ENCODE measurements at regions not wholly inside any gene's neighbourhood (a gene's known extent, or its start where the extent isn't known, plus 50 kb on each side); places are given as distances from the start of the nearest gene placed in this dataset.
A peak's percentile ranks its signal among the peaks of the same experiment; 100 is the strongest.

DNA sequence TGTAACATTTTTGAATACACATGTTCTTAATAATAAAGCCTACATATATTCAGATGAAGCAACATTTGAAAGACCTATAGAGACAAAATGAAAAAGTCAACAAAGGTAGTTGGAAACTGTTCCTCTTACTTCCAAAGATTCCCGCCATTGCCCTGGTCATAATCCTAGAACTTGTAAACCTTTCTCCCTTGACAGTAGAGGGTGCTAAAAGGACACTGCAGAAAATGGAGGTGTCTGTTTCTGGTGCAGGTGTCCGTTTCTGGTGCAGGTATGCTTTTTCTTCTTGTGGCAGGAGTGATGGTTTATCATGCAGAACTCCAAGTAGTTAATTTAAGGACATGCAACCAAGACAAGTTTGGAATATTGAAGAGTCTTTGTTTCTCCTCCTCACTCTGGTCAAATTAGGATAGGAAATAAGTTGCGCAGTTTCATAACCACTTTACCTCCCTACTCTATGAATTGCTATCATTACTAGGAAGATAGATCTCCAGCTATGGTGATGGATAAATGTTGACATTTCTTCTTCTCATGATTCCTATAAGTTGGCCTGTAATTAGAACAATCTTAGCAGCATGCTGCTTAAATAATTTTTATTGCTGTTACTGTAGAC lies 56.0 kb upstream of the FAM174A start:
- Histone ChIP-seq H3K27ac (ENCODE audit: low read depth in 1 of 2, low read length in 1 of 2) (no peak overlapping the region), H3K9ac (ENCODE audit: insufficient read depth in 1 of 2, low read length in 2 of 2) (no peak overlapping the region), H3K4me3 (no peak overlapping the region), H3K9me3 (ENCODE audit: control insufficient read depth in 4 of 4, insufficient read depth in 3 of 4, low read length in 3 of 4) (no peaks in the 10 kb centered on the region), H3K4me1 (ENCODE audit: control insufficient read depth in 5 of 5, insufficient read depth in 5 of 5, low read length in 5 of 5) (no peaks in the 10 kb centered on the region), H3K27me3 (ENCODE audit: control insufficient read depth in 3 of 3, insufficient read depth in 3 of 3, low read length in 2 of 3) (no peaks in the 10 kb centered on the region), H3K36me3 (ENCODE audit: control insufficient read depth in 4 of 4, insufficient read depth in 4 of 4, low read length in 4 of 4) (no peaks in the 10 kb centered on the region)
- ATAC-seq (ENCODE audit: insufficient read depth, low FRiP score): no peak
- WGBS, 2 donors: 65 to 79% methylated on average over 3 of the region's 3 CpGs
- peak; percentile 8 for TF ChIP-seq CTCF (IDR thresholded peaks at IDR 0.05; ENCODE audit: control extremely low read depth, extremely low read depth)
- DNase-seq: no peak

- TF ChIP-seq CTCF (IDR thresholded peaks at IDR 0.05; ENCODE audit: control extremely low read depth, extremely low read depth): no peak
- ATAC-seq (ENCODE audit: insufficient read depth, low FRiP score): no peak
- Histone ChIP-seq H3K27me3 (ENCODE audit: control insufficient read depth in 3 of 3, insufficient read depth in 3 of 3, low read length in 2 of 3) (no peaks in the 10 kb centered on the region), H3K4me3 (no peak overlapping the region), H3K4me1 (ENCODE audit: control insufficient read depth in 5 of 5, insufficient read depth in 5 of 5, low read length in 5 of 5) (no peaks in the 10 kb centered on the region), H3K9me3 (ENCODE audit: control insufficient read depth in 4 of 4, insufficient read depth in 3 of 4, low read length in 3 of 4) (no peaks in the 10 kb centered on the region), H3K36me3 (ENCODE audit: control insufficient read depth in 4 of 4, insufficient read depth in 4 of 4, low read length in 4 of 4) (no peaks in the 10 kb centered on the region), H3K9ac (ENCODE audit: insufficient read depth in 1 of 2, low read length in 2 of 2) (no peak overlapping the region), H3K27ac (ENCODE audit: low read depth in 1 of 2, low read length in 1 of 2) (no peak overlapping the region)
- 79 to 88% methylated on average over 2 of the region's 2 CpGs for WGBS, 2 donors
- no peak for DNase-seq
Measured at GRCh38 chr5:100472091-100472490, 63.1 kb upstream of the FAM174A start.

DNA sequence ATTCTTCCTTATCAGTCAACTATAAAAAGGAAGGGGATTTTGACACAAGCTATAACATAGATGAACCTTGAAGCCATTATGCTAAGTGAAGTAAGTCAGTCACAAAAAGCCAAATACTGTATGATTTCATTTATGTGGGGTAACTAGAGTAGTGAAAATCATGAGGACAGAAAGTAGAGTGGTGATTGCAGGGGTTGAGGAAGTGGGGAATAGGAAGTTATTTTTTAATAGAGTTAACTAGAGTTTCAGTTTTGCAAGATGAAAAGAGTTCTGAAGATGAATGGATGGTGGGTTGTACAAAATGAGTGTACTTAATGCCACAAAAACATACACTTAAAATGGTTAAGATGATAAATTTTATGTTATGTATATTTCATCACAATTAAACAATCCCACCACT lies 65.4 kb upstream of the FAM174A start:
- no peak overlapping the region for H3K9ac ChIP-seq (ENCODE audit: insufficient read depth in 1 of 2, low read length in 2 of 2)
- H3K4me3 ChIP-seq: no peak overlapping the region
- no peak for DNase-seq
- H3K36me3 ChIP-seq (ENCODE audit: control insufficient read depth in 4 of 4, insufficient read depth in 4 of 4, low read length in 4 of 4): no peaks in the 10 kb centered on the region
- peaks cover 0 to 3% (median 0%) of the 10 kb centered on the region in 4 donors for H3K9me3 ChIP-seq (ENCODE audit: control insufficient read depth in 4 of 4, insufficient read depth in 3 of 4, low read length in 3 of 4)
- no peak overlapping the region for H3K27ac ChIP-seq (ENCODE audit: low read depth in 1 of 2, low read length in 1 of 2)
- no peak for TF ChIP-seq CTCF (IDR thresholded peaks at IDR 0.05; ENCODE audit: control extremely low read depth, extremely low read depth)
- H3K27me3 ChIP-seq (ENCODE audit: control insufficient read depth in 3 of 3, insufficient read depth in 3 of 3, low read length in 2 of 3): no peaks in the 10 kb centered on the region
- no peaks in the 10 kb centered on the region for H3K4me1 ChIP-seq (ENCODE audit: control insufficient read depth in 5 of 5, insufficient read depth in 5 of 5, low read length in 5 of 5)
- ATAC-seq (ENCODE audit: insufficient read depth, low FRiP score): no peak

- Histone ChIP-seq H3K9me3 (ENCODE audit: control insufficient read depth in 4 of 4, insufficient read depth in 3 of 4, low read length in 3 of 4) (peaks cover 0 to 3% (median 0%) of the 10 kb centered on the region in 4 donors), H3K4me1 (ENCODE audit: control insufficient read depth in 5 of 5, insufficient read depth in 5 of 5, low read length in 5 of 5) (no peaks in the 10 kb centered on the region), H3K9ac (ENCODE audit: insufficient read depth in 1 of 2, low read length in 2 of 2) (no peak overlapping the region), H3K4me3 (no peak overlapping the region), H3K27me3 (ENCODE audit: control insufficient read depth in 3 of 3, insufficient read depth in 3 of 3, low read length in 2 of 3) (no peaks in the 10 kb centered on the region), H3K36me3 (ENCODE audit: control insufficient read depth in 4 of 4, insufficient read depth in 4 of 4, low read length in 4 of 4) (no peaks in the 10 kb centered on the region), H3K27ac (ENCODE audit: low read depth in 1 of 2, low read length in 1 of 2) (no peak overlapping the region)
- 95 to 96% methylated on average over 2 of the region's 2 CpGs for whole genome bisulfite sequencing, 2 donors
- no peak for ATAC-seq (ENCODE audit: insufficient read depth, low FRiP score)
- DNase-seq: no peak
- TF ChIP-seq CTCF (IDR thresholded peaks at IDR 0.05; ENCODE audit: control extremely low read depth, extremely low read depth): no peak
Measured at GRCh38 chr5:100464418-100464817, 70.8 kb upstream of the FAM174A start.

Data from lung (tissue), 11 donors.